ENCODE measurements at regions not wholly inside any gene's neighbourhood (a gene's known extent, or its start where the extent isn't known, plus 50 kb on each side); places are given as distances from the start of the nearest gene placed in this dataset.

GRCh38 chr12:92000597-92000996 is 145.0 kb downstream of the BTG1 start:
- no peak for DNase-seq

DNA sequence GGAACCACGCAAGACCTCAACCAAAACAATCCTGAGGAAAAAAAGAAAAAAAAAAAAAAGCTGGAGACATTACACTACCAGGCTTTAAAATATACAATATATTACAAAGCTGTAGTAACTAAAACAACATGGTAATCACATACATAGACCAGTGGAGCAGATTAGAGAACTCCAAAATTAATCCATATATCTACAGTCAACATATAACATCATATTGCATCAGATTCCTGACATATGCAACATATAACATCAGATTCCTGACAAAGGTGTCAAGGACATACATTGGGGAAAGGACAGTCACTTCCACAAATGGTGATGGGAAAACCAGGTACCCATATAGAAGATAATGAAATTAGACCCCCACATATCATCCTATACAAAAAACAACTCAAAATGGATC is 145.8 kb downstream of the BTG1 start:
- no peak for DNase-seq

DNA sequence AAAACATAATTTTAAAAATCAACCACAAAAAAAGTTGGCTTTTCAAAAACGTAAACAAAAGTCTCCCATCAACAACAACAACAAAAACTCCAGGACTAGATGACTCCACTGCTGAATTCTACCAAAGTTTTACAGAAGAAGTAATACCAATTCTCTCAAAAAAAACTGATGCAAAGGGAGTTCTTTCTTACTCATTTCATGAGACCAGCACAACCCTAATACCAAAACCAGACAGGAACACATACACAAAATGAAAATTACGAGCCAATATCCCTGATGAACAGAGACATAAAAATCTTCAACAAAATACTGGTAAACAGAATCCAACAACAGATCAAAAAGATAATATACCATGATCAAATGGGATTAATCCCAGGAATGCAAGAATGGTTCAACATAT is 147.3 kb downstream of the BTG1 start:
- no peak for DNase-seq

GRCh38 chr12:91994208-91994797 is 151.3 kb downstream of the BTG1 start:
- DNase-seq, result no peak

DNA sequence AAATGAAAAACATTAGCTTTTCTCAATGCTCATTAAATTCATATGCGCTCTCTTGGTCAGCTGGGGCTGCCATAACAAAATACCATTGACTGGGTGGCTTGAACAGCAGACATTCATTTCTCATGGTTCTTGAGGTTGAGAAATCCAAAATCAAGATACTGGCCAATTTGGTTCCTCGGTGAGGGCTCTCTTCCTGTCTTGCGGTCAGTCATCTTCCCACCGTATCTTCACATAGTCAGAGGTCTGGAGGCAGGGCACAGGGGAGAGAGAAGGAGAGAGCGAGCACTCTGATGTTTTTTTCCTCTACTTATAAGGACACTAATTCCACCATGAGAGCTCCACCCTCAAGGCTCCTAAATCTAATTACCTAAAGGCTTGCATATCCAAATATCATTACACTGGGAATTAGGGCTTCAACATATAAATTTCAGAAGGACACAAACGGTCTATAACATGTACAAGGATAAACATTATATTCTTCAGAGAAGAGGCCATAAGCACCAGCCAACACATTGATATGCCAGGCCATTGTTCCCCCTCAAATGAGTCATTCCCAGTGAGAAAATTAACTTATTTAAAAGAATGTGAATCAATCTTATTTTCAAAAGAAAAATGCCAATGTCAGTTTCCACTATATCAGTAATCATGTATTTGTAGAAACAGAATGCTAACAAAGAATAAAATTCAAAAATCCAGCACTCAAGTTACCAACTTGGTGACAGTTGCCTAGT is 152.2 kb downstream of the BTG1 start:
- no peak for DNase-seq

DNA sequence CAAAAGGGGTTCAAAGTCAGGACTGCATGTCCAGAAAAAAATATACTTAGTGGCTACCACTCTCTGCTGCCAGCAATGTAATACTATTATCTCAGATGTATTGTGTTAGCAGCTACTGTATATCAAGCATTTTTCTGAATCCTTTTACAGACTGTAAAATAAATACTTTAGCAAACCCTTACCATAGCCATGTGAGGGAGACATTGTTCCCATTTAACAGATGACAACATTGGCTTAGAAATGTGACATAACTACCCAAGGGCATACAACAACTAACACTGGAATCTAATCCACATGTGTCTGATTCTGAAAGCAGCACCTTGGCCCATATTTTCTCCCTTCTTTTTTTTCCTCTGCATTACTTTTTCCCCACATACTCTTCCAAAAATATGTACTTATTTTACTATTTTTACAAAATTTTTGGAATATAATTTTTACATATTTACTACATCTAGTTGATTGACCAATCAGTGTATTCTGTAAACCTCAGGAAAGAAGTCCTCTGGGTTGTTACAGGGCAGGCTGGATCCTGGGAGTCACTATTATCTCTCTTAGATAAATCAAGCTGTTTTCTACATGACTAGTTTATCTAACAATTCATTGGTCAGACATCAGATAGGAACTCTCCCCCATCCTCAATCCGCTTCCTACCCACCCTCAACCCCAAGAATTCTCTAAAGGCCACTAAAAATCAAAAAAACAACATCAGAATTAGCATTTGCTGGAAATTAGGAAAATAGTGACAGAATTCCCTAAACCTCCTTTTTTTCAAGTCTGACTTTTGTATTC is 154.1 kb downstream of the BTG1 start:
- no peak for DNase-seq

DNA sequence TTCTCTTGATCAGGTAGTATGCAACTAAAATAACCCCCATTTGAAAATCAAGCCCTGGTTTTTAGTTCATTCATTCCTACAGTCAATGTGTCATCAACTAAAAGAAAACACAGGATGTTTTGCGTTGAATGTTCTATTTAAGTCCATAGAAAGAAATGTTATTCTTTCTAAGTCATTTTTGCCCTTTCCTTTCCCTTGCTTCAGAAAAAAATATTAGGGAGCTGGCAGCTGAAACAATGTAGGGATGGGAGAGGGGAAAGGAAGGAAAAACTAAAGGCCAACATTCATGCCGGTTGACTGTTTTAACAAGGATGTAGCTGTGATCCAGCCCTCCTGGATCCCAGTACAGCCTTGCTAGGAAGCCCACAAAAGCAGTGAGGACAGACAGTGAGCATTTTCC is 155.1 kb downstream of the BTG1 start:
- DNase-seq, result no peak

DNA sequence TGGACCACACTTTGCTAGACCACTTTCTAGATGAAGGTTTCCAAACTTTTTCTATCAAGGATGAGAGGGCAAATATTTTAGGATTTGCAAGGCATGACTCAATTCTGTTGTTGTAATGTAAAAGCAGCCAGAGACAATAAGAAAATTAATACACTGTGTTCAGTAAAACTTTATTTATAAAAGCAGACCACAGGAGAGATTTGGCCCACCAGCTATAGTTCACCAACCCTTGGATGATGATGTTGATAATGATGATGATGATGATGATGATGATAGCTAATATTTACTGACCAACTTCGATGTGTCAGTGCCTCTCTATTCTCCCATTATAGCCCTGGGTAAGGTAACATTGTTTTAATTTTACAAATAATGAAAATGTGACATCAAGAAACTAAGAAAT is 156.5 kb downstream of the BTG1 start:
- no peak for DNase-seq

DNA sequence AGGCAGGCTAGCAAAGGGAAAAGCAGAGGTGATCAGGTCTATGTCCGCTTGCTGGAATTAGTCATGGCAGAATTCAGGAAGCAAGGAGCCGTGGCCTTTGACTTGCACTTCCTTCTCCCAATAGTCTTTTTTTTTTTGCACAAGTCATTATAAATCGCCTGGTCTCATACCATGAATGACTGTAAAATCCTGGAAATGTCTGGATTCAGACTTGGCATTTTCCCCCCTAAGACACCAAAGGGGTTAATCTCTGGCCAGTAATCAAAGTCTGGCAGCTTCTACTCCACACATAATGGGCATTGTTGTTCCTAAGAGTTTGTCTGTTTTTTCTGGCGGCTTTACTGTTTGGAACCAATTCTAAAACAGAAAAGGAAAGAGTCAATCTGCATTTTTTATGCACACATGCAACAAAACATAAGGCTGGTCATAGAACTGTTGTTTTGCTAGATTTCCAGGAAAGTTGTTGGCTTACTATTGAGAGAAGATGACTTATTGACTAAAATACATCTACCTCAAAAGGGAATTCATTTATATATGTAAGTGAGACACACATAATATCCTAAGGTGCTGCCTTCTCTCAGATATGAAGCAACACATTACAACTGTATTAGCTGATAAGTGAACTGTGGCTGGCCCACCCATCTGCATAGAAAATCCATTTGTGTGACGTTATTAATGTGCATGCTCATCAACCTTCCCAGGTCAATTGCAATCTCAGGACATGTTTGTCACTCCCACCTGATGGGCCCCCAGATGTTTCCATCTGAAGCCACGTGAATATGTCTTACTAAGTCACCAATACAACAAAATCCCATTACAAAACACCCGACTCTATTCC is 157.3 kb downstream of the BTG1 start:
- DNase-seq, result no peak

DNA sequence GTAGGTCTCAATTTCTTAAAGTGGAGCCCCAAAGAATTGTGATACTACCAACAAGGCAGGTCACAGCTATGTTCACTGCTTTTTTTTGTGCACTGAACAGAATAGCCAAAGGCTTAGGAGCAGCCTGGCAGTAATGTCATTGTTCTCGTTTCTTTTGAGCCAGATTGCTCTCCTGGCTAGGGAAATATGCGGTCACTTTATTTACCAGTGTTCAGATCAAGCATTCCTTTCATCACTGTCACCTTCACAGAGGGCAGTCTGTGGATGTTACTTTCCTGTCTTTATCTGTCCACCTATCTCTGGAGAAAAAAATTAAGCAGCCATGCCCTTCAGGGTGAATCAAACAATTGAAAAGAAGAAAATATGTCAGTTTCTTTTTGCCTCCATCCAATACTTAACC is 159.6 kb downstream of the BTG1 start:
- no peak for DNase-seq

DNA sequence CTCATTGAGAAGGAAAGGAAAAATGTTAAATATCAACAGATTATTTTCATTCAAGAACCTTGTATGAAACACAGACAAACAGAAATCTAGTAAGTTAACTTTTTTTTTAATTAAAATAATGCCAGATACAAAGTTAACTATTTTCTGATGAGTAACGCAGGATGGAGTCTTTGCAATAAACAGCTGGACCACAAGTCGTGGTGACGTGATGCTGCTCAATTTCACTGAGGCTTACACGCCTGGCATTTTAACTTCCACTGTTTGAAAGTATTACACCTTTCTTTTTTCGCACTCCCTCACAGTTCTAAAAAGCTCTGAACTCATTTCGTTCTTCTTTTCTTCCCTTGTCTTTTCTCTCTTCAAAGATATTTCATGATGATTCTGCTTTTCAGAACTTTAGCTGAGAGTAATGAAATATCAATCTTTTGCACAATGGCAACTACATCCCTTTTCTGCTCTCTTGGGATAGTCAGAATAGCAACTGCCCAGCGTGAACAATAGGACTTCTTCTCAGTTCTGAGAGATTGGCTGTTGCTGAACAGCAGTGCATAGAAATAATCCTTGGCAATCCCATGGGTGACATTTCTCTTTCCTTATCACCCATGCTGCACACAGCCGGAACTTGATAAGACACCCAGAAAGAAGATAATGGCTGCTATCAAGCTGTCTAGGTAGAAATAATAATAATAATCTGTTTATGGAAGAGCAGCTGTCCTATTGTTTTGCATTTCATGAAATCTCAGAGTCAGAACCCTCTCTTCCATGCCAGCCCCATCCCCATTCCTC is 160.5 kb downstream of the BTG1 start:
- no peak for DNase-seq

DNA sequence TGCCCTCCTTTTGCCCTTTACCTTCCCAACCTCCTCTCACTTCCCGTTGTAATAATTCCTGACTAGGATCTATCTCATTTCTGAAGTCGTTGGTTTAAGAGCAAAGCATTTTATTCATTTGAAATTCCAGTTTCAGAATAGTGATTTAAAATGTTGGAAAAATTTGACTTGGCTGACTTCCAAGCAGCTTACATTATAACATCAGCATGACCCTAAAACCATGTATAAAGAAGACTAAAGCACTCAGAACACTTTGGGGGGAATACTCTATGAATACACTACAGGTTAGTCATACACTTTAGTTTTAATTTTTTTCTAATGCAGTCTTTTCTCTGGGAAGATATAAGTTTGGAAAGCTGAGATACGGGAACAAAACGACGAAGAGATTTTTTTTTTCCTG is 161.1 kb downstream of the BTG1 start:
- DNase-seq, result no peak

DNA sequence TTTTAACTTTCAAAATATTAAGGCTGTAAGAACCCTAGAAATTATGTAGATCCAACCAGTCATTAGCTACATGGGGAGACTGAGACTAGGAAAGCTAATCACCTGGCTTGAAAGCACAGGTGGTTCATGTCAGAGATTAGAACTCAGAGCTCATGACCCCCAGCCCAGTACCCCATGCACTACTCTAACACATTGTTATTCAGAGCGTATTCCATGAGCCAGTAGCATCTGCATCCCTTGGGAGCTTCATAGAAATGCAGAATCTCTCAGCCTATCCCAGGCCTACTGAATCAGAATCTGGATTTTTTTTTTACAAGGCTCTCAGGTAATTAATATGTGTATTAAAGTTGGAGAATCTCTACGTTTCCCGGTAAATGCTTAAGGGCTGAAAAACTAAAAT is 161.7 kb downstream of the BTG1 start:
- DNase-seq, result no peak

DNA sequence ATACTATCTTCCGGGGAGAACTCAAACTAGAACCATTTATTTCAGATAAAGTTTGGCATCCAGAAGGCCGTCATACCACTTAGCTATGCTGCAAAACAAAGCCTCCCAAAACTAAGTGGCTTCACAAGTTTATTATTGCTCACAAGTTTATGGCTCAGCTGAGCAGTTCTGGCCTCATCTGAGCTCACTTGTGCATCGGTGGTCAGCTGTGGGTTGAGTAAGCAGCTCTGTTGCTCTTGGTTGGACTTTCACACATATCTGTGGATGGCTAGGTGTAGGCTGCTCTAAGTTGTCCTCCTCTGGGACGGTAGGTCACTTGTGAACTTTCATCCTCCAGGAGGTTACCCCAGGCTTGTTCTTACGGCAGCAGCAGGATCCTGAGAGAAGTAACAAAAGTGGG is 162.7 kb downstream of the BTG1 start:
- DNase-seq, result no peak

- DNase-seq, result no peak
These were observed 165.2 kb downstream of the BTG1 start for GRCh38 chr12:91980389-91980821.

- DNase-seq, result no peak
These were observed 167.5 kb downstream of the BTG1 start for GRCh38 chr12:91978143-91978542.

DNA sequence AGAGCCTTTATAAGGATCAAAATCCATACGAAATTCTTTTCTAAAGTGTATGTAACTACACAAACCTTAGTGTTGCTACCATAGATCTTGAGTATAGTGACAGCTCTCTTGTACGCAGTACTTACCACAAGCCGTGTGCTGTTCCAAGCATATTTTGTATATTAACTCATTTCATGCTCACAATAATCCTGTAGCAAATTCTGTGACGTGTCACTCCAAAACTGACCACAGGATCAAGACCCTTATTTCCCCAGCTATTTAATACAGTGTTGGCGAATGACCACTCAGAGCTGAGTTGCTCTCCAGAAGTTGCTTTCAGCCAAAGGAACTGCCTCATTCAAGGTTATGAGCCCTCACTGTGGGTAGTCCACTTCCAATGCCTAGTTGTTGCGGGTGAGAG is 169.8 kb downstream of the BTG1 start:
- DNase-seq, result no peak

GRCh38 chr12:91974541-91975085 is 171.0 kb downstream of the BTG1 start:
- DNase-seq, result no peak

DNA sequence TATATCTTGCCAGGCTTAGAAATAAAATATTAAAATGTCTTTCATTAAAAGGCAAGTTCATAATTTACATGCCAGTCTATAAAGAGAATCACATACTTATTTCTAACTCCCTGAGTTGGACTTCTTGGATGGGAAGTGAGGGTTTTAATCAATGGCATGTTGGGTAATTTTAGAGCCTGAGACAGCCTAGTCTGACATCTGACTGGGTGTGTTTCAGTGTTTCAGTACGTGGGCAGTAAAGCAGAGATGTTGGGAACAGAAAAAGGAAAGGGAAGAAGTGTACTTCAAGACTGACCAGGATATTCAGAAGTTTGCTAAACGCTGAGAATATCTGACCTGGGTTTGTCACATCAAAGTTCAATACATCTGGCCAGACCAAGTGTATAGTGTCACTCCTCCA is 171.8 kb downstream of the BTG1 start:
- DNase-seq, result no peak

DNA sequence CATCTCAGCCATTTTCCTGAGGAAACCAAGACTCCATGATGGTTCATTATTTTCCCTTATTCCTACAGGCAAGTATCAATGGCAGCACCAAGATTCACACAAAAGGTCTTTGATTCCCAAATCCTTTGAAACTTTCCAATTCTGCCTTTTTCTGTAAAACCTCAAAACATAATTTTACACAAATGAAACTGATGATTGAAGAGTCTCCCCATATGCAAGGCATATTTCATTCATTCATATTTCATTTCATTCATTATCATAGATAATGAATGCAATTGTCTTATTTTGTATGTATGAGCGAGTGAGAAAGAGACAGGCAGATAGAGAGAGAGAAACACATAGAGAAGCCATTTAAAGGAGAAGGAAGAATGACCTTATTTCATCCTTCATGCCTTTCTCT is 172.8 kb downstream of the BTG1 start:
- DNase-seq, result no peak

DNA sequence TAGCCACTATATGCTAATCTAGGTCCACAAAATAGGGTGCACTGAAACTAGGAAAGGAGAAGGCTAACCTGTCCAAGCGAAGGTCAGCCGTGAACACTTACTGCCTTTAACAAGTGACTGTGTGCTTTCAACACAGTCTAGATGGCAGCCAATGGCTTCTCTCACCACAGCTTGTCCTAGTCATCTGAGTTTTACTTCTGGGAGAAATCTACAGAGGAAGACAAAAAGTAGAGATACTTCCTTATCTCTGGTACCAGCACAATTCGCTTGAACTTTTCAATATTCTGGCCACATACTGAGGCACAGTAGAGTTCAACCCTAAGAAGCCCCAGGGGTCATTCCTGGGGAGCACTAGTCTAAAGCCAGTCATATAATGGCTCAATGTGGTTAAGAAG is 176.9 kb downstream of the BTG1 start:
- DNase-seq, result no peak
